ENCODE measurements at regions not wholly inside any gene's neighbourhood (a gene's known extent, or its start where the extent isn't known, plus 50 kb on each side); places are given as distances from the start of the nearest gene placed in this dataset.

- H3K79me2 ChIP-seq (ENCODE audit: insufficient read depth, low read depth): no peaks in the 10 kb centered on the region
- no peaks in the 10 kb centered on the region for H4K20me1 ChIP-seq (ENCODE audit: insufficient read depth)
- H3K9ac ChIP-seq: no peak overlapping the region
- TF ChIP-seq CTCF (conservative IDR thresholded peaks at IDR 0.05; ENCODE audit: low read depth, low read length): no peak
- H3K27me3 ChIP-seq (ENCODE audit: insufficient read depth, low read depth): no peaks in the 10 kb centered on the region
- H3K27ac ChIP-seq: no peak overlapping the region
- H2AFZ ChIP-seq (ENCODE audit: low read depth): no peak overlapping the region
- no peak overlapping the region for H3K4me2 ChIP-seq
- no peak overlapping the region for H3K4me3 ChIP-seq (IDR thresholded peaks at IDR 0.05; ENCODE audit: insufficient read depth, low read depth, low read length)
- no peaks in the 10 kb centered on the region for H3K4me1 ChIP-seq (ENCODE audit: low read depth, poor library complexity, severe bottlenecking)
- H3K36me3 ChIP-seq (ENCODE audit: insufficient read depth): no peaks in the 10 kb centered on the region
Observed at GRCh38 chr15:79524531-79524930, 92.4 kb downstream of the MINAR1 start.

DNA sequence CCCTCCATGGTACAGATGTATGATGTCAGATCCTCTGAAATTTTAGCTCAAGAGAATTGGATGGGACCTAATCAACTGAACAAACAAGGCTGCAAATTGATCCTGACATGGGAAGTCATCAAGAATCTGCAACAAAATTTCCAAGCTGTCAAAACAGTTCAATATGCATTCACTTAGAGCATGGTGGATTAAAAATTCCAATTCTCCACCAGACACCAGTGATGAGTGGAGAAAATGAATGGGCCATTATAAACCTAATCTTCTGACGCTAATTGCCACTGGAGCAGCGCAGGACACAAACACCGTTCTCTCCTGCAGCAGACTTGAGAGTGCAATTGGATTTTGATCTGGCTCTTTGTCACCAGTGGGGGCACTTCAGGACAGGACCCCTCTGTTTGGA lies 94.2 kb downstream of the MINAR1 start:
- no peaks in the 10 kb centered on the region for H4K20me1 ChIP-seq (ENCODE audit: insufficient read depth)
- TF ChIP-seq CTCF (conservative IDR thresholded peaks at IDR 0.05; ENCODE audit: low read depth, low read length): no peak
- no peak overlapping the region for H3K27ac ChIP-seq
- no peaks in the 10 kb centered on the region for H3K27me3 ChIP-seq (ENCODE audit: insufficient read depth, low read depth)
- H3K4me3 ChIP-seq (IDR thresholded peaks at IDR 0.05; ENCODE audit: insufficient read depth, low read depth, low read length): no peak overlapping the region
- H3K4me1 ChIP-seq (ENCODE audit: low read depth, poor library complexity, severe bottlenecking): no peaks in the 10 kb centered on the region
- H3K79me2 ChIP-seq (ENCODE audit: insufficient read depth, low read depth): no peaks in the 10 kb centered on the region
- no peak overlapping the region for H3K9ac ChIP-seq
- no peak overlapping the region for H2AFZ ChIP-seq (ENCODE audit: low read depth)
- no peak overlapping the region for H3K4me2 ChIP-seq
- H3K36me3 ChIP-seq (ENCODE audit: insufficient read depth): no peaks in the 10 kb centered on the region

GRCh38 chr15:79527821-79528220 lies 95.7 kb downstream of the MINAR1 start:
- Histone ChIP-seq H3K9ac (no peak overlapping the region), H3K36me3 (ENCODE audit: insufficient read depth) (no peaks in the 10 kb centered on the region), H3K4me2 (no peak overlapping the region), H3K4me1 (ENCODE audit: low read depth, poor library complexity, severe bottlenecking) (no peaks in the 10 kb centered on the region), H3K27ac (no peak overlapping the region), H3K4me3 (IDR thresholded peaks at IDR 0.05; ENCODE audit: insufficient read depth, low read depth, low read length) (no peak overlapping the region), H3K27me3 (ENCODE audit: insufficient read depth, low read depth) (no peaks in the 10 kb centered on the region), H3K79me2 (ENCODE audit: insufficient read depth, low read depth) (no peaks in the 10 kb centered on the region), H2AFZ (ENCODE audit: low read depth) (no peak overlapping the region), H4K20me1 (ENCODE audit: insufficient read depth) (no peaks in the 10 kb centered on the region)
- no peak for TF ChIP-seq CTCF (conservative IDR thresholded peaks at IDR 0.05; ENCODE audit: low read depth, low read length)

- Histone ChIP-seq H3K4me3 (IDR thresholded peaks at IDR 0.05; ENCODE audit: insufficient read depth, low read depth, low read length) (no peak overlapping the region), H3K79me2 (ENCODE audit: insufficient read depth, low read depth) (no peaks in the 10 kb centered on the region), H4K20me1 (ENCODE audit: insufficient read depth) (no peaks in the 10 kb centered on the region), H3K4me2 (no peak overlapping the region), H2AFZ (ENCODE audit: low read depth) (no peak overlapping the region), H3K27me3 (ENCODE audit: insufficient read depth, low read depth) (no peaks in the 10 kb centered on the region), H3K9ac (no peak overlapping the region), H3K36me3 (ENCODE audit: insufficient read depth) (no peaks in the 10 kb centered on the region), H3K4me1 (ENCODE audit: low read depth, poor library complexity, severe bottlenecking) (no peaks in the 10 kb centered on the region), H3K27ac (no peak overlapping the region)
- TF ChIP-seq CTCF (conservative IDR thresholded peaks at IDR 0.05; ENCODE audit: low read depth, low read length): no peak
Observed at GRCh38 chr15:79529157-79529785, 97.1 kb downstream of the MINAR1 start.

Data from KMS-11 (cell line).